Sigmoid colon (tissue), 4 donors: ENCODE measurements at regions not wholly inside any gene's neighbourhood (a gene's known extent, or its start where the extent isn't known, plus 50 kb on each side); places are given as distances from the start of the nearest gene placed in this dataset.

Experiments
- CTCF ChIP-seq, 4 experiments: fragments of 450-650 bp in 3 of 4; fragments of 200-600 bp in 1 of 4; IDR thresholded peaks; one replicate each; pipeline ENCODE4 v1.5.1; 2016 to 2019; ENCODE audit warnings: antibody characterized with exemption in 4 of 4, mild to moderate bottlenecking in 3 of 4, moderate library complexity in 2 of 4
- EP300 ChIP-seq, 4 donors: sonication (generic); formaldehyde crosslinking; IDR thresholded peaks; one replicate each; pipeline ENCODE4 v1.6.1; 2017; ENCODE audit warnings: antibody characterized with exemption in 4 of 4
- POLR2A ChIP-seq, 2 donors: fragments of 450-650 bp; IDR thresholded peaks; one replicate each; pipeline ENCODE4 v1.6.1; 2016; ENCODE audit warnings: antibody characterized with exemption in 2 of 2, mild to moderate bottlenecking in 2 of 2, moderate library complexity in 2 of 2
- POLR2AphosphoS5 ChIP-seq, 4 donors: sonication (generic); formaldehyde crosslinking; IDR thresholded peaks; one replicate each; pipeline ENCODE4 v1.6.1; 2017; ENCODE audit warnings: antibody characterized with exemption in 4 of 4

- no peak for TF ChIP-seq CTCF (IDR thresholded peaks at IDR 0.05)
- no peak for TF ChIP-seq POLR2A (IDR thresholded peaks at IDR 0.05)
- TF ChIP-seq EP300 (IDR thresholded peaks at IDR 0.05) = no peak
- TF ChIP-seq POLR2AphosphoS5 (IDR thresholded peaks at IDR 0.05) = no peak
Measured at GRCh38 chr5:60018091-60018490, 124.6 kb upstream of the PDE4D start.
